ENCODE measurements at regions not wholly inside any gene's neighbourhood (a gene's known extent, or its start where the extent isn't known, plus 50 kb on each side); places are given as distances from the start of the nearest gene placed in this dataset.

DNA sequence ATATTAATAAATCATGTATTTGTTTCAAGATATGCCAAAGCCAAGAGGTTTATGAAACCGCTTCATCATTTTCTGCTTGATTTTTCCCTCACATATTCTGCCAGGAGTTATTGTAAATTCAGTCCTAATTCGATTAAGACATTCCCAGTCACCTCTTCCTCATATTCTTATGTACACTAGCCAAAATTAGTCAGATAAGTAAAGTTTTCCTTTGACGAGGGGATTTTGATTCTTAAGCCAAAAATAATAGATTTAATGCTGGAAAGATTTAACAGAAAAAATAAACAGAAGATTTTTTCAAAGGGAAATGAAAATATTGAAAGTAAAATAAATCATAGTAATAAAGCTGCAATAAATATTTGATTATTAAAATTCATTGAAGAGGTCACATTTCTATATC is 51.0 kb upstream of the VEGFC start:
- Histone ChIP-seq H3K36me3 (no peaks in the 10 kb centered on the region), H3K27me3 (no peaks in the 10 kb centered on the region), H3K4me3 (no peak overlapping the region), H3K27ac (no peak overlapping the region), H3K4me1 (ENCODE audit: low read depth) (no peaks in the 10 kb centered on the region), H3K9me3 (ENCODE audit: low read depth) (no peaks in the 10 kb centered on the region)
- DNase-seq (ENCODE audit: low read depth in 1 of 2, low spot score in 1 of 2), result no peak
- TF ChIP-seq, protein P1, sequence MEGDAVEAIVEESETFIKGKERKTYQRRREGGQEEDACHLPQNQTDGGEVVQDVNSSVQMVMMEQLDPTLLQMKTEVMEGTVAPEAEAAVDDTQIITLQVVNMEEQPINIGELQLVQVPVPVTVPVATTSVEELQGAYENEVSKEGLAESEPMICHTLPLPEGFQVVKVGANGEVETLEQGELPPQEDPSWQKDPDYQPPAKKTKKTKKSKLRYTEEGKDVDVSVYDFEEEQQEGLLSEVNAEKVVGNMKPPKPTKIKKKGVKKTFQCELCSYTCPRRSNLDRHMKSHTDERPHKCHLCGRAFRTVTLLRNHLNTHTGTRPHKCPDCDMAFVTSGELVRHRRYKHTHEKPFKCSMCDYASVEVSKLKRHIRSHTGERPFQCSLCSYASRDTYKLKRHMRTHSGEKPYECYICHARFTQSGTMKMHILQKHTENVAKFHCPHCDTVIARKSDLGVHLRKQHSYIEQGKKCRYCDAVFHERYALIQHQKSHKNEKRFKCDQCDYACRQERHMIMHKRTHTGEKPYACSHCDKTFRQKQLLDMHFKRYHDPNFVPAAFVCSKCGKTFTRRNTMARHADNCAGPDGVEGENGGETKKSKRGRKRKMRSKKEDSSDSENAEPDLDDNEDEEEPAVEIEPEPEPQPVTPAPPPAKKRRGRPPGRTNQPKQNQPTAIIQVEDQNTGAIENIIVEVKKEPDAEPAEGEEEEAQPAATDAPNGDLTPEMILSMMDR (IDR thresholded peaks at IDR 0.05; ENCODE audit: low read depth, low read length), result no peak

DNA sequence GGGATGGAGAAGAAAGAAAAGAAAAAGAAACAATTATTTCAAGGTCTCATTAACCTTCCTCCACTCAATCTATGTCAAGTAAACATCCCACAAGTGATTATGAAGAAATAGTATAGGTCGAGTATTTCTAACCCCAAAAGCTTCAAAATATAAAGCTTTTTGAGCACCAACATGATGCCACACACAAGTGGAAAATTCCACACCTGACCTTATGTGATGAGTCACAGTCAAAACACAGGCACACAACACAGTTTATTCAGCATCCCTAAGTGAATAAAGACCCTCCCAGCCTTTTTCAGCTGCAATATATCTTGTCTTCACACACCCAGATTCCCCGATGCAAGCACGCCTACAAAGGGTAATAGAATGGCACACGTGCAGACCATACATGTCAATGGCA is 51.7 kb upstream of the VEGFC start:
- DNase-seq (ENCODE audit: low read depth in 1 of 2, low spot score in 1 of 2), result no peak
- no peaks in the 10 kb centered on the region for H3K4me1 ChIP-seq (ENCODE audit: low read depth)
- H3K36me3 ChIP-seq, result no peaks in the 10 kb centered on the region
- TF ChIP-seq, protein P1 (IDR thresholded peaks at IDR 0.05; ENCODE audit: low read depth, low read length), result no peak
- no peaks in the 10 kb centered on the region for H3K9me3 ChIP-seq (ENCODE audit: low read depth)
- no peak overlapping the region for H3K27ac ChIP-seq
- no peaks in the 10 kb centered on the region for H3K27me3 ChIP-seq
- H3K4me3 ChIP-seq, result no peak overlapping the region

DNA sequence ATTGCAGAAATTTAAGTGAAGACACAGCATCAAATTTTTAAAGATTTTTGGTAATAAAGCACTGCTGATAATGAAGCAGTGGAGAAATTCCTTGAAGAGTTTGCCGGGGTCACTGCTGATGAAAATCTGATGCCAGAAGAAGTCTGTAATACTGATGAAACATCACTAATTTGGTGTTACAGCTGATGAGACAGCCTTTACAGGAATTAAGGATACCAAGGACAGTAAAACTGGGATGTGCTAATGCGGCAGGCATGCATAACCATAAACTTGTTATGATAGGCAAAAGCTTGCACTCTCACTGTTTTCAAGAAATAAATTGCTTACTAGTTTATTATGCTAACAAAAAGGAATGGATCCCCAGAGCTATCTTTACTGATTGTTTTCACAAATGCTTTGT is 52.9 kb upstream of the VEGFC start:
- Histone ChIP-seq H3K27me3 (no peaks in the 10 kb centered on the region), H3K9me3 (ENCODE audit: low read depth) (no peaks in the 10 kb centered on the region), H3K36me3 (no peaks in the 10 kb centered on the region), H3K4me1 (ENCODE audit: low read depth) (no peaks in the 10 kb centered on the region), H3K4me3 (no peak overlapping the region), H3K27ac (no peak overlapping the region)
- TF ChIP-seq, protein P1 (IDR thresholded peaks at IDR 0.05; ENCODE audit: low read depth, low read length), result no peak
- no peak for DNase-seq (ENCODE audit: low read depth in 1 of 2, low spot score in 1 of 2)

DNA sequence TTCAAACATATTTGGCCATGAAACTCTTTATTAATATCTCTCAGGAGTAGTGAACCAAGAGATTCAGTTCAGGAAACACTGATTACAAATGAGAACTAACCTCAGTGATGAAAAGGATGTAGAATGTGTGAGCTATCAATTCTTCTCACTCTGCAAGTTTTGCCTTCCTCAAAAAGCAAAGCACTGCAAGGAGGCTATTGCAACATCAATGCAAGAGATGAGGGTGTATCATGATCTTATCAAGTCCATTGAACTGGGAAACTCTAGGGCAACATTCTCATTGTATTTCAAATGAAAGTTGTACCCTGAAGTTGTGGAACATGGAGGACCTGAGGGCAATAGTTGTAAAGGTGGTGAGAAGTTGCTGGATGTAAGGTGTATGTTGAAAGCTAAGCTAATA is 56.4 kb upstream of the VEGFC start:
- peak in 1 of 2 donors; percentile 25 for DNase-seq (ENCODE audit: low read depth in 1 of 2, low spot score in 1 of 2)
- Histone ChIP-seq H3K27ac (no peak overlapping the region), H3K9me3 (ENCODE audit: low read depth) (no peaks in the 10 kb centered on the region), H3K27me3 (no peaks in the 10 kb centered on the region), H3K4me3 (no peak overlapping the region), H3K36me3 (no peaks in the 10 kb centered on the region), H3K4me1 (ENCODE audit: low read depth) (no peaks in the 10 kb centered on the region)
- TF ChIP-seq, protein P1 (IDR thresholded peaks at IDR 0.05; ENCODE audit: low read depth, low read length), result no peak

DNA sequence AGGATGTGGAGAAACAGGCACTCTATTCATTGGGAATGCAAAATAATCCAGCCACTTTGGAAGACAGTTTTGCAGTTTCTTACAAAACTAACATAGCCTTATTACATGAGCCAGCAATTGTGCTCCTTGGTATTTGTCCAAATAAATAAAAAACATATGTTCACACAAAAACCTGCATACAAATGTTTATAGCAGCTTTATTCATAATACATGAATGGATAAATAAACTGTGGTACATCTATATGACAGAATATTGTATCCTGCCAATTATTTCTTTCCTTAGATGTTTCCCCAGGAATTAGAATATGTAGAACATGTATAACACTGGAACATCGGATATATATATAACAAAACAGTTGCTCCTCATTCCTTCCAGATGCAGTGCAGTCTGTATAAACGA is 57.7 kb upstream of the VEGFC start:
- no peaks in the 10 kb centered on the region for H3K9me3 ChIP-seq (ENCODE audit: low read depth)
- H3K4me3 ChIP-seq, result no peak overlapping the region
- TF ChIP-seq, protein P1 (IDR thresholded peaks at IDR 0.05; ENCODE audit: low read depth, low read length), result no peak
- no peaks in the 10 kb centered on the region for H3K4me1 ChIP-seq (ENCODE audit: low read depth)
- DNase-seq (ENCODE audit: low read depth in 1 of 2, low spot score in 1 of 2), result no peak
- no peaks in the 10 kb centered on the region for H3K36me3 ChIP-seq
- H3K27ac ChIP-seq, result no peak overlapping the region
- no peaks in the 10 kb centered on the region for H3K27me3 ChIP-seq

DNA sequence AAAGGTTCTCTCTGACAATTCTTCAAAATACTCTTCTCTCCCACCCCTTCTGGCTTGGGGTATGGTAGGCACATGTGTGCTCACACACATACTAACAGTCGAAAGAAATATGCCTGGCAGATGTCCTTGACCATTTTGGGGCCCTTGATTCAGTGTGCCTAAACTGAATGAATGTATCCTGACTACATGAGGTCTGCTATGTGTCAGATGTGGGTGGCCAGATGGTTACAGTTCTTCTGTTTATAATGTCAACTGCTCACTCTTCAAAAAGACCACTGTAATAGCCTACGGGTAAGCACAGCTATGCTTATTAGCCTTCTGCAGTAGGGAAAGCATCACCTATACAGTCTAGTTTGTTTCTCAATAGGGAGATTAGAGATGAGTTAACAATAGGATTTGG is 63.7 kb upstream of the VEGFC start:
- Histone ChIP-seq H3K27me3 (no peaks in the 10 kb centered on the region), H3K4me1 (ENCODE audit: low read depth) (no peaks in the 10 kb centered on the region), H3K36me3 (no peaks in the 10 kb centered on the region), H3K9me3 (ENCODE audit: low read depth) (no peaks in the 10 kb centered on the region), H3K4me3 (no peak overlapping the region), H3K27ac (no peak overlapping the region)
- TF ChIP-seq, protein P1 (IDR thresholded peaks at IDR 0.05; ENCODE audit: low read depth, low read length), result no peak
- no peak for DNase-seq (ENCODE audit: low read depth in 1 of 2, low spot score in 1 of 2)
